ENCODE measurements at regions not wholly inside any gene's neighbourhood (a gene's known extent, or its start where the extent isn't known, plus 50 kb on each side); places are given as distances from the start of the nearest gene placed in this dataset.

DNA sequence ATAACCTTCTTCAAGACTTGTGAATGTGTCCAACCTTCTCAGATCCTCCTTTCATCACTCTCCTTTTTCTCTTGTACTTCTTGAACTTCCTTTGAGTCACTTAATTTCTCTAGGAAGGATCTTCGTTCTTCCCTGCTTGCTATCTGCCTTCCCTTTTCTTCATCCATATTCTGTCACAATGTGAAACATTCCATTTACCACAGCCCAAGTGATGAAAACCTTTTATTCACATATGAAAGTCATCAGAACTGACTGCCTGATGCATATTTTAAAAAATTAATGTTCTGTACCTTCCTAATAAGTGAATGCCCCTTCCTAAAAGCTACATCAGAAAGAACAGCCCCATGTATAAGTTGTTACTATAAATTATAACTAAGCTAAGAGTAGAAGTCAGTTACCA is 520.4 kb upstream of the LUZP2 start:
- no peaks in the 10 kb centered on the region for H3K4me1 ChIP-seq
- 35 to 89% (median 44%) methylated on average over 1 of the region's 1 CpG for WGBS, 5 donors
- no peaks in the 10 kb centered on the region for H3K36me3 ChIP-seq
- no peaks in the 10 kb centered on the region for H3K27me3 ChIP-seq
- H3K27ac ChIP-seq = no peak overlapping the region
- TF ChIP-seq, protein P1, sequence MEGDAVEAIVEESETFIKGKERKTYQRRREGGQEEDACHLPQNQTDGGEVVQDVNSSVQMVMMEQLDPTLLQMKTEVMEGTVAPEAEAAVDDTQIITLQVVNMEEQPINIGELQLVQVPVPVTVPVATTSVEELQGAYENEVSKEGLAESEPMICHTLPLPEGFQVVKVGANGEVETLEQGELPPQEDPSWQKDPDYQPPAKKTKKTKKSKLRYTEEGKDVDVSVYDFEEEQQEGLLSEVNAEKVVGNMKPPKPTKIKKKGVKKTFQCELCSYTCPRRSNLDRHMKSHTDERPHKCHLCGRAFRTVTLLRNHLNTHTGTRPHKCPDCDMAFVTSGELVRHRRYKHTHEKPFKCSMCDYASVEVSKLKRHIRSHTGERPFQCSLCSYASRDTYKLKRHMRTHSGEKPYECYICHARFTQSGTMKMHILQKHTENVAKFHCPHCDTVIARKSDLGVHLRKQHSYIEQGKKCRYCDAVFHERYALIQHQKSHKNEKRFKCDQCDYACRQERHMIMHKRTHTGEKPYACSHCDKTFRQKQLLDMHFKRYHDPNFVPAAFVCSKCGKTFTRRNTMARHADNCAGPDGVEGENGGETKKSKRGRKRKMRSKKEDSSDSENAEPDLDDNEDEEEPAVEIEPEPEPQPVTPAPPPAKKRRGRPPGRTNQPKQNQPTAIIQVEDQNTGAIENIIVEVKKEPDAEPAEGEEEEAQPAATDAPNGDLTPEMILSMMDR (IDR thresholded peaks at IDR 0.05) = no peak
- TF ChIP-seq POLR2AphosphoS5 (IDR thresholded peaks at IDR 0.05) (no peak), EP300 (IDR thresholded peaks at IDR 0.05) (no peak), POLR2A (IDR thresholded peaks at IDR 0.05) (no peak)
- H3K9me3 ChIP-seq = no peaks in the 10 kb centered on the region
- intact Hi-C loops (cut with DNase I; ENCODE audit: low total_unique reads) = no loop called here
- H3K4me3 ChIP-seq = no peak overlapping the region
- no peak for DNase-seq

DNA sequence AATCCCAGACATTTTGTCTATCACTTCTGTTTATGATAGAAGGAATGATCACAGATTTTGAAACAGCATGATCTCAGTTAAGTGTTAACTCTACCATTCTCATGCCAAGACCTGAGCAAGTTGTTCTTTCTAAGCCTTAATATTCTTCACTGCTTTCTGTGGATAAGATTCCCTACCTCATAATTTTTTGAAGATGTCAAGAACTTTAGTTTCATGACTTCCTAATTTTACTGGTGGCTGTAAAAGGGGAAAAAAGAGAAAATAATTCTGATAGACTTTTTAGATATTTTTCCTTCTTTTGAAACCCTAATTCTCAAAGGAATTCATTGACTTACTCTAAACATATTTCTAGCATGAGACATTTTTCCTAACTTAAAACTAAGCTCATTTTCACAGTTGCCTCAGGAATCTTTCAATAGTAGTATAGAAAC is 520.0 kb upstream of the LUZP2 start:
- Histone ChIP-seq H3K27me3 (no peaks in the 10 kb centered on the region), H3K27ac (no peak overlapping the region), H3K9me3 (no peaks in the 10 kb centered on the region), H3K4me1 (no peaks in the 10 kb centered on the region), H3K36me3 (no peaks in the 10 kb centered on the region), H3K4me3 (no peak overlapping the region)
- TF ChIP-seq POLR2A (IDR thresholded peaks at IDR 0.05) (no peak), EP300 (IDR thresholded peaks at IDR 0.05) (no peak), POLR2AphosphoS5 (IDR thresholded peaks at IDR 0.05) (no peak)
- TF ChIP-seq, protein P1 (IDR thresholded peaks at IDR 0.05) = no peak
- no peak for DNase-seq
- intact Hi-C loops (cut with DNase I; ENCODE audit: low total_unique reads) = no loop called here

DNA sequence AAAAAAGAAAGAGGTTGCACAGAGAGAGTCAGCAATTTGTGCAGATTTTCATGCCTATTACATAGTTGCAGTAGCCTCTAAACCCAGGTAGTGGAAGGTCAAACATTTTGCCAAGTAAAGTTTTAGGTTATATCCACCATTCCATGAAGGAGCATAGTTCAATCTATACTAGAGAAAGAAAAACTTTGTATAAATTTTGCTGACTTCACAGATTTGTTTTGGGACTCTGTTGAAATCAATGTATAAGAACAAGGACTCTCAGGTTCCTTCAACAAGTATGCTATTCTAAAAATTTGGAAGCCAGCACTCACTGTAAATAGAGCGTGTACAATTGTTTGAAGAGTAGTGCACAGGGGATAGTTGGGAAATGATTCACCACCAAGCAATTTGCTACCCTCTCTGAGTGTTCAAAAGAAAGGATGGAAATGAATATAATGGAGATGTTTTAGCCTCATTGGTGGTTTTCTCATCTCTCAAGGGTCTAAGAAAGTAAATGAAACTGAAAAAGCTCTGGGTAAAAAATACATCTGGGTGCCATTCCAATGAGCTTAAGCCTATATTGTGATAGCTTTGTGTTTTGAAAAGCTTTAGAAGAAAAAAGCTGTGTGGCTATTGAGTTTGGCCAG is 508.4 kb upstream of the LUZP2 start:
- Histone ChIP-seq H3K4me1 (no peaks in the 10 kb centered on the region), H3K9me3 (no peaks in the 10 kb centered on the region), H3K27ac (no peak overlapping the region), H3K27me3 (no peaks in the 10 kb centered on the region), H3K4me3 (no peak overlapping the region), H3K36me3 (no peaks in the 10 kb centered on the region)
- DNase-seq = no peak
- intact Hi-C loops (cut with DNase I; ENCODE audit: low total_unique reads) = no loop called here
- WGBS, 5 donors = 33 to 86% (median 76%) methylated on average over 1 of the region's 1 CpG
- TF ChIP-seq EP300 (IDR thresholded peaks at IDR 0.05) (no peak), POLR2AphosphoS5 (IDR thresholded peaks at IDR 0.05) (no peak), POLR2A (IDR thresholded peaks at IDR 0.05) (no peak)
- TF ChIP-seq, protein P1 (IDR thresholded peaks at IDR 0.05) = no peak

DNA sequence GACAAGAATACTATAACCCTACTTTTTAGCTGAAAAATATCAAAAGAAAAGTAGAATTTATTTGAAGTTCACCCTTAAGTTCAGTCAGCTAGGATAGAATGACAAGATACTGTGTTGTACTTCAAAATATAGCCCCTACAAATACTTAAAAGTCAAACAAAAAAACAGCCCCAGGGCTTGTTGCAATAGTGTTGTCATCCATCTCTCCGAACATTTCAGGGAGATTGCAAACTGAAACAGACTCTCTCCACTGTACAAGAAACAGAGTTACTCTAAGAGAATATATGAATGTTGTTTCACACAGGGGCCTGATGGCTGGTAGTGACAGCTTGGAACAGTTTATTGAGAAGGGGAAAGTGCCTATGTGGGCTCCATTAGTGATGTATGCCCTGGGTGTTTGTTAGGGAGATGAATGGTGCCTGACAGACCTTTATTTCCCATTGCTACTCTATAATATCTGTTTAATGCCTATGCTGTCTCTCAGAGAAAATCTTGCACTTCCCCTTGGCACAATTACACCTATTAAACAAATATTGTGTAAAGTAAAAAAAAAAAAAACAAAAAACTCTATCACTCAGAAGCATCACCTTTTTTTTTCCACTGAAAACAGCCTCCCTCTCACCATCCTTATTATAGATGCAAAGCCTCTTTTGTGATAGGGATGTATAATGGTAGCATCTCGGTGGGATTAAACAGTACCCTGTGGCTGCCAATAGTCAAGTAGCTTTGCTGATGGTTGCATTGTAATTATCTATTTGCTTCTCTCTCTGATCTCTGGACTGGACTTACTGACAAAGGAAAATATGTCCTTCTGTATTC is 506.3 kb upstream of the LUZP2 start:
- no peaks in the 10 kb centered on the region for H3K4me1 ChIP-seq
- H3K9me3 ChIP-seq = no peaks in the 10 kb centered on the region
- no peak for DNase-seq
- no peak overlapping the region for H3K4me3 ChIP-seq
- TF ChIP-seq POLR2AphosphoS5 (IDR thresholded peaks at IDR 0.05) = no peak
- WGBS, 5 donors = 67 to 84% (median 81%) methylated on average over 2 of the region's 2 CpGs
- no peaks in the 10 kb centered on the region for H3K27me3 ChIP-seq
- intact Hi-C loops (cut with DNase I; ENCODE audit: low total_unique reads) = no loop called here
- H3K36me3 ChIP-seq = no peaks in the 10 kb centered on the region
- no peak overlapping the region for H3K27ac ChIP-seq

DNA sequence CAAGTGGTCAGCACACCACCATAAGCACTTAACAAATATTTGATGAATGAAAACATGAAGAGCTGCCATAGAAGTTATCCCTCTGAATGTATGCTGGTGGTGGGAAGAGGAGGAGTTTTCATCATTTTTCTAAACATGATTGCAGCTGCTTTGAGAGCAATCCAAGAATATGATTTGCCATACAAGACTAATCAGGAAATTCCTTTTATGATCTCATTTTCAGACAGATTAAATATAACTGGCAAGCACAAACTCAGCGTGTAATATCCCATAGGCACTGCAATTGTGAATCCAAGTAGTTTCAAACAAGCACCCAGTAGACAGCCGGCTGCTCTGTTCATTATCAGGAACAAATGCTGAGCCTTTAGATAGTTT is 505.7 kb upstream of the LUZP2 start:
- H3K27me3 ChIP-seq = no peaks in the 10 kb centered on the region
- TF ChIP-seq, protein P1 (IDR thresholded peaks at IDR 0.05) = no peak
- TF ChIP-seq POLR2A (IDR thresholded peaks at IDR 0.05) (no peak), POLR2AphosphoS5 (IDR thresholded peaks at IDR 0.05) (no peak), EP300 (IDR thresholded peaks at IDR 0.05) (no peak)
- H3K4me3 ChIP-seq = no peak overlapping the region
- WGBS, 5 donors = 54 to 70% (median 66%) methylated on average over 2 of the region's 2 CpGs
- H3K27ac ChIP-seq = no peak overlapping the region
- no peaks in the 10 kb centered on the region for H3K9me3 ChIP-seq
- intact Hi-C loops (cut with DNase I; ENCODE audit: low total_unique reads) = no loop called here
- DNase-seq = peak in 1 of 2 donors; percentile 57
- H3K4me1 ChIP-seq = no peaks in the 10 kb centered on the region
- no peaks in the 10 kb centered on the region for H3K36me3 ChIP-seq

All from stomach (tissue), 8 donors.